CD4-positive, alpha-beta T cell (primary cell): ENCODE measurements at regions not wholly inside any gene's neighbourhood (a gene's known extent, or its start where the extent isn't known, plus 50 kb on each side); places are given as distances from the start of the nearest gene placed in this dataset.

ENCODE experiments used
- ATAC-seq: fragments of 200-7000 bp; cut with Tn5 transposase; one replicate; pipeline ENCODE4 v1.10.0; 2022; ENCODE audit warnings: mild to moderate bottlenecking; ENCODE audit not compliant: poor library complexity
- CTCF ChIA-PET: fragments of 350-600 bp; sonication (Branson Sonifier 250); formaldehyde crosslinking; loops from one replicate; lab custom pipeline; 2021; ENCODE audit warnings: antibody characterized with exemption, inconsistent platforms; lab: Charles Lee
- POLR2A ChIA-PET: fragments of 350-600 bp; sonication (Branson Sonifier 250); formaldehyde crosslinking; loops from one replicate; lab custom pipeline; 2021; ENCODE audit warnings: antibody characterized with exemption, inconsistent platforms; lab: Charles Lee
- DNase-seq, 14 experiments: peaks; one replicate each; pipeline ENCODE4 v3.0.0-alpha.2; 2013 to 2020; ENCODE audit warnings: mixed read lengths in 2 of 14
- H3K27ac ChIP-seq, 2 donors: one replicate each; pipeline versions ENCODE4 v1.5.1 to v1.7.0; 2013; ENCODE audit warnings: low read length in 2 of 2, low read depth in 1 of 2, mild to moderate bottlenecking in 1 of 2
- H3K27me3 ChIP-seq, 2 experiments: 1 replicate in 1 of 2; 2 replicates in 1 of 2; pipeline versions ENCODE4 v1.6.1 to v1.7.0; 2013; ENCODE audit warnings: low read length in 2 of 2, control low read depth in 1 of 2, mild to moderate bottlenecking in 1 of 2, moderate library complexity in 1 of 2; ENCODE audit not compliant: insufficient read depth in 2 of 2, control insufficient read depth in 1 of 2
- H3K36me3 ChIP-seq: one replicate; pipeline ENCODE4 v1.6.1; 2013; ENCODE audit warnings: low read length, control low read depth; ENCODE audit not compliant: insufficient read depth
- H3K4me1 ChIP-seq: one replicate; pipeline ENCODE4 v1.6.1; 2013; ENCODE audit warnings: low read length, control low read depth; ENCODE audit not compliant: insufficient read depth
- H3K4me3 ChIP-seq: one replicate; pipeline ENCODE4 v1.5.1; 2013; ENCODE audit warnings: mild to moderate bottlenecking, low read length, moderate library complexity
- H3K9me3 ChIP-seq, 2 experiments: 1 replicate in 1 of 2; 2 replicates in 1 of 2; pipeline versions ENCODE4 v1.6.1 to v1.7.0; 2013; ENCODE audit warnings: low read length in 2 of 2, mild to moderate bottlenecking in 2 of 2, control low read depth in 1 of 2, moderate library complexity in 1 of 2; ENCODE audit not compliant: control insufficient read depth in 1 of 2, insufficient read depth in 1 of 2
- H3K27ac Mint-ChIP-seq: one replicate; pipeline ENCODE4 v1.8.0; 2020; ENCODE audit warnings: mixed read lengths
- H3K27me3 Mint-ChIP-seq: one replicate; pipeline ENCODE4 v1.8.0; 2021; ENCODE audit warnings: mixed read lengths
- H3K36me3 Mint-ChIP-seq: one replicate; pipeline ENCODE4 v1.8.0; 2021; ENCODE audit warnings: low read depth, mixed read lengths
- H3K4me1 Mint-ChIP-seq: one replicate; pipeline ENCODE4 v1.8.0; 2021; ENCODE audit warnings: low read depth, mixed read lengths
- H3K4me3 Mint-ChIP-seq: one replicate; pipeline ENCODE4 v1.8.0; 2020; ENCODE audit warnings: mild to moderate bottlenecking, mixed read lengths
- H3K9me3 Mint-ChIP-seq: one replicate; pipeline ENCODE4 v1.8.0; 2020; ENCODE audit warnings: mixed read lengths
- intact Hi-C, 2 experiments: fragments of 100-400 bp; cut with DNase I in 1 of 2; cut with micrococcal nuclease in 1 of 2; formaldehyde crosslinking; loops; one replicate each; pipeline versions ENCODE4 v1.15.1 to v1.9.0; 2023 to 2025; cut with DNase I, micrococcal nuclease
- TF ChIP-seq, protein P1 (sequence below): fragments of 200-600 bp; IDR thresholded peaks from one replicate; pipeline ENCODE4 v1.8.0; 2022; ENCODE audit warnings: antibody characterized with exemption, mild to moderate bottlenecking

DNA sequence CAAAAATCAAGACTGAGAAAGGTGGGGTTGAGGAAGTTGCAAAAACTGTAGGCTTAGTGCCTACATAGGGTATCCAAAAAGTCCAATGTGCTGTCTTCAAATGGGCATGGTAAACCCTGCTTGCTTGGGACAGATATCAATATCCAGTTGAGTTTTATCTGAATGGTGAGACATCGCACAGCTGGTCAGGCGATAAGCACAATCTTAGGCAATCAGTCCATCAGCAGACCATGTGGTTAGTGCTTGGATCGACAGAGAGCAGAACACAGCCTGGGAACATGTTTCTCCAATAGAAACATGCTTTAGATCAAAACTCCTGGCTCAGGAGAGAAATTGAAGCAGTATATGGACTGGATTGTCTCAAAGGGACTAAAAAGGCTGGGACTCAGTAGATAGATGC lies 151.3 kb upstream of the IPO5 start:
- TF ChIP-seq, protein P1, sequence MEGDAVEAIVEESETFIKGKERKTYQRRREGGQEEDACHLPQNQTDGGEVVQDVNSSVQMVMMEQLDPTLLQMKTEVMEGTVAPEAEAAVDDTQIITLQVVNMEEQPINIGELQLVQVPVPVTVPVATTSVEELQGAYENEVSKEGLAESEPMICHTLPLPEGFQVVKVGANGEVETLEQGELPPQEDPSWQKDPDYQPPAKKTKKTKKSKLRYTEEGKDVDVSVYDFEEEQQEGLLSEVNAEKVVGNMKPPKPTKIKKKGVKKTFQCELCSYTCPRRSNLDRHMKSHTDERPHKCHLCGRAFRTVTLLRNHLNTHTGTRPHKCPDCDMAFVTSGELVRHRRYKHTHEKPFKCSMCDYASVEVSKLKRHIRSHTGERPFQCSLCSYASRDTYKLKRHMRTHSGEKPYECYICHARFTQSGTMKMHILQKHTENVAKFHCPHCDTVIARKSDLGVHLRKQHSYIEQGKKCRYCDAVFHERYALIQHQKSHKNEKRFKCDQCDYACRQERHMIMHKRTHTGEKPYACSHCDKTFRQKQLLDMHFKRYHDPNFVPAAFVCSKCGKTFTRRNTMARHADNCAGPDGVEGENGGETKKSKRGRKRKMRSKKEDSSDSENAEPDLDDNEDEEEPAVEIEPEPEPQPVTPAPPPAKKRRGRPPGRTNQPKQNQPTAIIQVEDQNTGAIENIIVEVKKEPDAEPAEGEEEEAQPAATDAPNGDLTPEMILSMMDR, result no peak
- Histone ChIP-seq H3K27ac (no peak overlapping the region), H3K4me1 (no peaks in the 10 kb centered on the region), H3K4me3 (no peak overlapping the region), H3K9me3 (peaks cover 0 to 8% of the 10 kb centered on the region in 2 experiments), H3K36me3 (no peaks in the 10 kb centered on the region), H3K27me3 (peaks cover 2 to 5% of the 10 kb centered on the region in 2 experiments)
- Mint-ChIP-seq H3K9me3 (peaks cover 7% of the 10 kb centered on the region), H3K36me3 (no peaks in the 10 kb centered on the region), H3K27me3 (peaks cover 66% of the 10 kb centered on the region), H3K4me1 (no peaks in the 10 kb centered on the region), H3K4me3 (no peak overlapping the region), H3K27ac (no peak overlapping the region)
- ChIA-PET POLR2A (no interaction called here), CTCF (no interaction called here)
- no peak for DNase-seq
- intact Hi-C loops, result no loop called here
- no peak for ATAC-seq

DNA sequence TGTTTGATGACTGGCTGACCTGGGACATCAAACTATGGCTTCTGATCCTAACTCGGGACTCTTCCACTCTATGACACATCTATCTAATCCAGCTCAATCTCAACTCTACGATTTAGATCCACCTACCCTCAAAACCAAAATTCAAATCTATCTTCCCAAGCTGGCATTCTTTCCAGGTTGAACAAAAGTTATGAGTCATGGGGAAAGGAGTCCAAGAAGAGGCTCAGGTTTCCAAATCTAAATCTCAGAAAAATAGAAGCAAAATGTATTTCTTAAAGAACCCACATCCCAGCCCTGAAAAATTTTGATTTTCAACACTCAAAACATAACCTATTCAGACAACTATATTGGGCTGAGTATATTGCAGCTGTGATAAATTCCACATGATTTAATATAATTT lies 143.9 kb upstream of the IPO5 start:
- Histone ChIP-seq H3K9me3 (no peaks in the 10 kb centered on the region), H3K4me3 (no peak overlapping the region), H3K4me1 (no peaks in the 10 kb centered on the region), H3K36me3 (no peaks in the 10 kb centered on the region), H3K27me3 (peaks cover 0 to 5% of the 10 kb centered on the region in 2 experiments), H3K27ac (no peak overlapping the region)
- no peak for ATAC-seq
- TF ChIP-seq, protein P1, result no peak
- Mint-ChIP-seq H3K36me3 (no peaks in the 10 kb centered on the region), H3K4me3 (no peak overlapping the region), H3K27ac (no peak overlapping the region), H3K4me1 (no peaks in the 10 kb centered on the region), H3K27me3 (peaks cover 56% of the 10 kb centered on the region), H3K9me3 (peaks cover 2% of the 10 kb centered on the region)
- ChIA-PET CTCF (no interaction called here), POLR2A (no interaction called here)
- intact Hi-C loops, result no loop called here
- DNase-seq, result no peak

- TF ChIP-seq, protein P1, result no peak
- CTCF ChIA-PET, result no interaction called here
- no peak overlapping the region for H3K27ac Mint-ChIP-seq
Measured at GRCh38 chr13:97810152-97810551, 143.3 kb upstream of the IPO5 start.

More at GRCh38 chr13:97810152-97810551, 143.3 kb upstream of the IPO5 start:
- Mint-ChIP-seq H3K4me3 (no peak overlapping the region), H3K36me3 (no peaks in the 10 kb centered on the region), H3K9me3 (peaks cover 2% of the 10 kb centered on the region), H3K27me3 (peaks cover 50% of the 10 kb centered on the region), H3K4me1 (no peaks in the 10 kb centered on the region)
- POLR2A ChIA-PET, result no interaction called here
- H3K9me3 ChIP-seq, result no peaks in the 10 kb centered on the region
- H3K27ac ChIP-seq, result no peak overlapping the region
- intact Hi-C loops, result no loop called here
- H3K4me1 ChIP-seq, result no peaks in the 10 kb centered on the region
- no peak overlapping the region for H3K4me3 ChIP-seq
- no peak for ATAC-seq
- DNase-seq, result no peak
- H3K27me3 ChIP-seq, result peaks cover 0 to 5% of the 10 kb centered on the region in 2 experiments
- H3K36me3 ChIP-seq, result no peaks in the 10 kb centered on the region
